ENCODE measurements at regions not wholly inside any gene's neighbourhood (a gene's known extent, or its start where the extent isn't known, plus 50 kb on each side); places are given as distances from the start of the nearest gene placed in this dataset.

- ATAC-seq (ENCODE audit: low FRiP score in 2 of 2) (no peak), DNase-seq (no peak)
- TF ChIP-seq POLR2AphosphoS5 (IDR thresholded peaks at IDR 0.05): no peak
- no peak for TF ChIP-seq POLR2A (IDR thresholded peaks at IDR 0.05)
- TF ChIP-seq, protein P1, sequence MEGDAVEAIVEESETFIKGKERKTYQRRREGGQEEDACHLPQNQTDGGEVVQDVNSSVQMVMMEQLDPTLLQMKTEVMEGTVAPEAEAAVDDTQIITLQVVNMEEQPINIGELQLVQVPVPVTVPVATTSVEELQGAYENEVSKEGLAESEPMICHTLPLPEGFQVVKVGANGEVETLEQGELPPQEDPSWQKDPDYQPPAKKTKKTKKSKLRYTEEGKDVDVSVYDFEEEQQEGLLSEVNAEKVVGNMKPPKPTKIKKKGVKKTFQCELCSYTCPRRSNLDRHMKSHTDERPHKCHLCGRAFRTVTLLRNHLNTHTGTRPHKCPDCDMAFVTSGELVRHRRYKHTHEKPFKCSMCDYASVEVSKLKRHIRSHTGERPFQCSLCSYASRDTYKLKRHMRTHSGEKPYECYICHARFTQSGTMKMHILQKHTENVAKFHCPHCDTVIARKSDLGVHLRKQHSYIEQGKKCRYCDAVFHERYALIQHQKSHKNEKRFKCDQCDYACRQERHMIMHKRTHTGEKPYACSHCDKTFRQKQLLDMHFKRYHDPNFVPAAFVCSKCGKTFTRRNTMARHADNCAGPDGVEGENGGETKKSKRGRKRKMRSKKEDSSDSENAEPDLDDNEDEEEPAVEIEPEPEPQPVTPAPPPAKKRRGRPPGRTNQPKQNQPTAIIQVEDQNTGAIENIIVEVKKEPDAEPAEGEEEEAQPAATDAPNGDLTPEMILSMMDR (IDR thresholded peaks at IDR 0.05): no peak
- TF ChIP-seq EP300 (IDR thresholded peaks at IDR 0.05): no peak
- Histone ChIP-seq H3K27ac (no peak overlapping the region), H3K4me3 (no peak overlapping the region), H3K27me3 (no peaks in the 10 kb centered on the region), H3K4me1 (no peaks in the 10 kb centered on the region), H3K9me3 (no peaks in the 10 kb centered on the region), H3K36me3 (no peaks in the 10 kb centered on the region)
- 67 to 74% methylated on average over 1 of the region's 1 CpG for WGBS, 2 donors
Measured at GRCh38 chr1:88293691-88294190, 390.3 kb upstream of the PKN2 start.

- TF ChIP-seq, protein P1 (IDR thresholded peaks at IDR 0.05): no peak
- no peak for TF ChIP-seq EP300 (IDR thresholded peaks at IDR 0.05)
- TF ChIP-seq POLR2AphosphoS5 (IDR thresholded peaks at IDR 0.05): no peak
- no peak for TF ChIP-seq POLR2A (IDR thresholded peaks at IDR 0.05)
- Histone ChIP-seq H3K4me1 (no peaks in the 10 kb centered on the region), H3K36me3 (no peaks in the 10 kb centered on the region), H3K4me3 (no peak overlapping the region), H3K27ac (no peak overlapping the region), H3K9me3 (no peaks in the 10 kb centered on the region), H3K27me3 (no peaks in the 10 kb centered on the region)
- WGBS, 2 donors: 78 to 91% methylated on average over 2 of the region's 2 CpGs
- ATAC-seq (ENCODE audit: low FRiP score in 2 of 2) (no peak), DNase-seq (no peak)
Measured at GRCh38 chr1:88296227-88296626, 387.8 kb upstream of the PKN2 start.

GRCh38 chr1:88296642-88297041 lies 387.4 kb upstream of the PKN2 start:
- Histone ChIP-seq H3K9me3 (no peaks in the 10 kb centered on the region), H3K4me1 (no peaks in the 10 kb centered on the region), H3K4me3 (no peak overlapping the region), H3K27ac (no peak overlapping the region), H3K27me3 (no peaks in the 10 kb centered on the region), H3K36me3 (no peaks in the 10 kb centered on the region)
- no peak for DNase-seq
- no peak for ATAC-seq (ENCODE audit: low FRiP score in 2 of 2)
- TF ChIP-seq POLR2AphosphoS5 (IDR thresholded peaks at IDR 0.05): no peak
- TF ChIP-seq POLR2A (IDR thresholded peaks at IDR 0.05): no peak
- no peak for TF ChIP-seq EP300 (IDR thresholded peaks at IDR 0.05)
- TF ChIP-seq, protein P1 (IDR thresholded peaks at IDR 0.05): no peak
- WGBS, 2 donors: 59 to 68% methylated on average over 2 of the region's 2 CpGs

DNA sequence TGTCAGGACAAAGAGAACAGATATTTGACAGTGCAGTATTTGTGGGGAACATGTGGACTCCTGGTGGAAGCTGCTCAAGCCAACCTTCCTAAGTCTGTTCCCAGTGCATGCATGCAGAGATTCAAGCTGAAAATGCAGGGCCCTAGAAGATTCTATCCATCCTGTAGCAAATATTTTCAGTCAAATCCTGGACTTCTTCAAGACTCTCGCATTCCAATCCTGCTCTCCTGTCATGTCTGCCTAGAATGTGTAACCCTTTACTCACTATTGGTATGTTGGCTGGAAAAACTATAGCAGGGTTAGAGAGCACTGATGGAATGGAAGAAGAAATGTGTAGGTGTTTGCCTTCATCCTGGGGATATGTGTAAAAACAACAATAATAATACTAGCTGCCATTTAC lies 385.6 kb upstream of the PKN2 start:
- TF ChIP-seq POLR2AphosphoS5 (IDR thresholded peaks at IDR 0.05) (no peak), EP300 (IDR thresholded peaks at IDR 0.05) (no peak), POLR2A (IDR thresholded peaks at IDR 0.05) (no peak)
- TF ChIP-seq, protein P1 (IDR thresholded peaks at IDR 0.05): no peak
- DNase-seq: no peak
- Histone ChIP-seq H3K27ac (no peak overlapping the region), H3K27me3 (no peaks in the 10 kb centered on the region), H3K9me3 (no peaks in the 10 kb centered on the region), H3K4me1 (no peaks in the 10 kb centered on the region), H3K4me3 (no peak overlapping the region), H3K36me3 (no peaks in the 10 kb centered on the region)
- 42 to 65% methylated on average over 1 of the region's 1 CpG for WGBS, 2 donors
- no peak for ATAC-seq (ENCODE audit: low FRiP score in 2 of 2)

GRCh38 chr1:88300752-88301263 lies 383.3 kb upstream of the PKN2 start:
- Histone ChIP-seq H3K9me3 (no peaks in the 10 kb centered on the region), H3K27ac (no peak overlapping the region), H3K36me3 (no peaks in the 10 kb centered on the region), H3K27me3 (no peaks in the 10 kb centered on the region), H3K4me1 (no peaks in the 10 kb centered on the region), H3K4me3 (no peak overlapping the region)
- DNase-seq: no peak
- WGBS, 2 donors: 83 to 88% methylated on average over 2 of the region's 2 CpGs
- ATAC-seq (ENCODE audit: low FRiP score in 2 of 2): no peak
- TF ChIP-seq, protein P1 (IDR thresholded peaks at IDR 0.05): no peak
- TF ChIP-seq POLR2AphosphoS5 (IDR thresholded peaks at IDR 0.05) (no peak), EP300 (IDR thresholded peaks at IDR 0.05) (no peak), POLR2A (IDR thresholded peaks at IDR 0.05) (no peak)
